Loucy (cell line): ENCODE measurements at regions not wholly inside any gene's neighbourhood (a gene's known extent, or its start where the extent isn't known, plus 50 kb on each side); places are given as distances from the start of the nearest gene placed in this dataset.

ENCODE experiments used
- EZH2phosphoT487 ChIP-seq: fragments of 200-600 bp; IDR thresholded peaks from 2 replicates; pipeline ENCODE4 v1.6.1; 2018; ENCODE audit warnings: antibody characterized with exemption, mild to moderate bottlenecking, moderate library complexity, borderline replicate concordance
- TF ChIP-seq, protein P1 (sequence below): fragments of 200-600 bp; sonication (generic); conservative IDR thresholded peaks from 2 replicates; pipeline ENCODE4 v1.5.1; 2014; ENCODE audit warnings: mild to moderate bottlenecking, antibody characterized with exemption, low read length

DNA sequence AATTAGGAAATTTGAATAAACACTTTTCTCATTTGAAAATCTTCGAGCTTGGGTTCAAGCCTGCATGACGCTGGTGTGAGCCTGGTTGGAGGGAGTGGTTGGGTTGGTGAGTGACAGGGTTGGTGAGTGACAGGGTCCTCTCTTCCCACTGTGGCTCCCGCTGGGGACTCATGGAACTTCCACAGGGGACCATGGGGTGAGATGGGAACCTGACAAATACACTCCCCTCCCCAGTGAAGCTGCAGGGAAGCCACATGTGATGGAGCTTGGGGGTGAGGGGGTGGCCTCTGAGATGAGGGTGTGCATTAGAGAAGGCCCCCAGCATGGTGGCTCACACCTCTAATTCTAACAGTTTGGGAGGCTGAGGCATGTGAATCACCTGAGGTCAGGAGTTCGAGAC lies 66.8 kb downstream of the RTL6 start:
- TF ChIP-seq, protein P1, sequence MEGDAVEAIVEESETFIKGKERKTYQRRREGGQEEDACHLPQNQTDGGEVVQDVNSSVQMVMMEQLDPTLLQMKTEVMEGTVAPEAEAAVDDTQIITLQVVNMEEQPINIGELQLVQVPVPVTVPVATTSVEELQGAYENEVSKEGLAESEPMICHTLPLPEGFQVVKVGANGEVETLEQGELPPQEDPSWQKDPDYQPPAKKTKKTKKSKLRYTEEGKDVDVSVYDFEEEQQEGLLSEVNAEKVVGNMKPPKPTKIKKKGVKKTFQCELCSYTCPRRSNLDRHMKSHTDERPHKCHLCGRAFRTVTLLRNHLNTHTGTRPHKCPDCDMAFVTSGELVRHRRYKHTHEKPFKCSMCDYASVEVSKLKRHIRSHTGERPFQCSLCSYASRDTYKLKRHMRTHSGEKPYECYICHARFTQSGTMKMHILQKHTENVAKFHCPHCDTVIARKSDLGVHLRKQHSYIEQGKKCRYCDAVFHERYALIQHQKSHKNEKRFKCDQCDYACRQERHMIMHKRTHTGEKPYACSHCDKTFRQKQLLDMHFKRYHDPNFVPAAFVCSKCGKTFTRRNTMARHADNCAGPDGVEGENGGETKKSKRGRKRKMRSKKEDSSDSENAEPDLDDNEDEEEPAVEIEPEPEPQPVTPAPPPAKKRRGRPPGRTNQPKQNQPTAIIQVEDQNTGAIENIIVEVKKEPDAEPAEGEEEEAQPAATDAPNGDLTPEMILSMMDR, result no peak
- no peak for TF ChIP-seq EZH2phosphoT487
